SKM-1 (cell line): ENCODE measurements at regions not wholly inside any gene's neighbourhood (a gene's known extent, or its start where the extent isn't known, plus 50 kb on each side); places are given as distances from the start of the nearest gene placed in this dataset.

Experiments
- DNase-seq: peaks from one replicate; lab custom pipeline; 2025; ENCODE audit not compliant: unreplicated experiment; lab: John Stamatoyannopoulos, UW

DNA sequence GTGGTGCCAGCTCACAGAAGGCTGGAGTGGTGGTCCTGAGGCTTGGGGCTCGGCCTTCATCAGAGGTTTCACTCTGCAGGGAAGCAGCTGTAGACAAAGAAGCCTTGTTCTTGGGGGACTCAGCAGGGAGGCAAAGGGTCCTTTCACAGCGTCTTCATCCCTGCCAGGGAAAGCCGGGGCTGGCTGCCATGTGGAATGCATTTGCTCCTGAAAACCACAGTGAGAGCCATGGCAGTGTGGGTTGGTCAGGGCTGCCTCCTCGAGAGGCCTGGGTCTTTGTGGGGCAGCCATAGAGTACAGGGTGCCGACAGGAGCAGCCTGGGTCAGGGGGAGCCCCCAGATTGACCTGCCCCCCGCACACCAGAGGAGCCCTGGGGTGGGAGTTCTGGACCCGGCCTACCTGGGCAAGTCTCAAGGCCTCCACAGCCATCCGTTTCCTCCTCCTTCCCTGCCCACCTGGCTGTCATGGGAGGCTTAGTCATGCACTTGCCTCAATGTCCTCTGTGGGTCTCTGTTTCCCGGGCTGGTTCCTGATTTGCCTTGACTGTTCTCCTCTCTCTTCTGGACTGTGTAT, 144.0 kb downstream of the CDC5L start:
- DNase-seq = no peak

- no peak for DNase-seq
Observed at GRCh38 chr6:44533421-44533820, 145.9 kb downstream of the CDC5L start.

DNA sequence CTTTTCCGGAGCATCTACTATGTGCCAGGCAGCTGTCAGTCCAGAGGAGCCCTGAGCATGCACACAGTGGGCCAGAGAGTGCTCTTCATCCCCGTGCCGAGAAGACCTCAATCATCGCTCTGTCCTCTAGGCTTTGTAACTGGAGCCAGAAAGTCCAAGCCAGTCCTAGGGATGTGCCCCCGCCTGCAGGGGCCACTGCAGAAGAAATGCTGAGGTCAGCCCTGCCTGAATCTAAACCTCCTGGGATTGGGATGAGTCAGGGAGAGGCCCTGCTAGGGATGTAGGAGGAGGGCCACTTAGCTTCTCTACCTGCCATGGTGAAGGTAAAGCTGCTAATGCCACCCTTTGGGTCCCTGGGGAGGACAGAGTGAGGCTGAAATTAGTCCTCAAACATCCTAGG, 146.8 kb downstream of the CDC5L start:
- DNase-seq = no peak

GRCh38 chr6:44535446-44535845, 147.9 kb downstream of the CDC5L start:
- no peak for DNase-seq

DNA sequence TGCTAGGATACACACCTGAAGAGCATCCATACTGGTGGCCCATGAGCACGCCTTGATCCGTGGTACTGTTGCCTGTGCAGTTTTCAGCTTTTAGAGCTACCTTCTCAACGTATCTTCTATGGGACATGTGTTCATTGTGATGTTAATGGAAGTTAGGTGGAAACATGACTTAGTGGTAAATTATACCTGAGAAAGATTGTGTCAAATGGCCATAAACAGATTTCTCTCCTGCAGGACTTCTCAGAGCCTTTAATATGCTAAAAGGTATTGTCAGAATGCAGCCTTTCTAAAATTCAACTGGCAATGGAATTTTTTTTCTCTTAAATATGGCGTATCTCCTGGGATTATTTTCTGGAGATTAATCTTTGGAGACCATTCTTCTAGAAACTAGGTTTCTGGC, 148.5 kb downstream of the CDC5L start:
- DNase-seq = no peak

DNA sequence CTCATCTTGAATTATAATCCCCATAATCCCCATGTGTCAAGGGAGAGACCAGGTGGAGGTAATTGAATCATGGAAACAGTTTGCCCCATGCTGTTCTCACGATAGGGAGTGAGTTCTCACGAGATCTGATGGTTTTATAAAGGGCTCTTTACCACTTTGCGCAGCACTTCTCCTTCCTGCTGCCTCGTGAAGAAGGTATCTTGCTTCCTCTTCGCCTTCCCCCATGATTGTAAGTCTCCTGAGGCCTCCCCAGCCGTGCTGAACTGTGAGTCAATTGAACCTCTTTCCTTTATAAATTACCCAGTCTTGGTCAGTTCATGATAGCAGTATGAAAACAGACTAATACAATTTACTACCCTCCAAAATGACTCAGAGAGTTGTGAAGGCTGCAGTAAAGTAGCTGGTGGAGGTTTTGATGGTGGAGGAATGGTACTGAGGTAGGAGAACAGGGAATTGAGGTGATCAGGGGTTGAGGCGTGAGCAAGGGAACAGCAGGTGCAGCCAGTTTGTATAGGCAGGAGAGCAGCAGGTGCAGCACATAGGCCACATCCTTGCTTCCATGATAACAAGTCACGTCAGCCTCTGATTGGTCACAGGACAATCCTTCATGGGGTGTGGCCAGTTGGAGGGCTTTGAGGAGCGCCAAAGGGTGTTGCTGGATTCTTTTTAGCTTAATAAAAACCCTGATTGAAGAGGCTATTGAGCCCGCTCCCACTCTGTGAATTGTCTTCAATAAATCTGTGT, 150.0 kb downstream of the CDC5L start:
- no peak for DNase-seq

- DNase-seq = no peak
Observed at GRCh38 chr6:44538131-44538806, 150.8 kb downstream of the CDC5L start.

DNA sequence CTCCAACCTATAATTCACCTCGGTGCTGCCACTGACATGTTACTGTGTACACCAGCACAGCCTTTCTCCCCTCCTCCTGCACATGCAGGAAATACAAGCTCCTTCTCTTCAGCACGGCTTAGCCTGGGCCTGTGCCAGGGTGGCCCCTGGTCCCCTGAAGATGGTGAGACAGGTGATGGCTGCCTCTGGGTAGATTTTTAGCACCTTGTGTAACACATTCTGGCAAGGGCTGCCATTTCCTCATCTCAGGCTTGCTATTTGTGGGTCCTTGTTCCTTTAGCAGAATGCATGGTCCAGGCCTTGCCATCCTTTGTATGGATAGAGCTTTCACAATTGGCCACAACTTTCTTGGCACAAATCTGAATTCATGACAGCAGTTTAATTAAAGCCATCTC, 151.3 kb downstream of the CDC5L start:
- DNase-seq = no peak

- DNase-seq = no peak
Observed at GRCh38 chr6:44539701-44540355, 152.3 kb downstream of the CDC5L start.

- DNase-seq = no peak
Observed at GRCh38 chr6:44540881-44541280, 153.4 kb downstream of the CDC5L start.

- DNase-seq = no peak
Observed at GRCh38 chr6:44542401-44543116, 155.1 kb downstream of the CDC5L start.

DNA sequence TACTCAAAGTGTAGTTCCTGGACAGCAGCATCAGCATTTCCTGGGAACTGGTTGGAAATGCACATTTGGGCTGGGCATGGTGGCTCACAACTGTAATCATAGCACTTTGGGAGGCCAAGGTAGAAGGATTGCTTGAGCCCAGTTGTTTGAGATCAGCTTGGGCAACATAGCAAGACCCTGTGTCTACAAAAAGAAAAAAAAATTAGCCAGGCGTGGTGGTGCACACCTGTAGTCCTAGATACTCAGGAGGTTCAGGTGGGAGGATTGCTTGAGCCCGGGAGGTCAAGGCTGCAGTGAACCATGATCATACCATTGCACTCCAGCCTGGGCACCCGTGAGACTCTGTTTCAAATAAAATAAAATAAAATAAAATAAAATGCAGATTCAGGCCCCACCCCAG, 156.2 kb downstream of the CDC5L start:
- no peak for DNase-seq

DNA sequence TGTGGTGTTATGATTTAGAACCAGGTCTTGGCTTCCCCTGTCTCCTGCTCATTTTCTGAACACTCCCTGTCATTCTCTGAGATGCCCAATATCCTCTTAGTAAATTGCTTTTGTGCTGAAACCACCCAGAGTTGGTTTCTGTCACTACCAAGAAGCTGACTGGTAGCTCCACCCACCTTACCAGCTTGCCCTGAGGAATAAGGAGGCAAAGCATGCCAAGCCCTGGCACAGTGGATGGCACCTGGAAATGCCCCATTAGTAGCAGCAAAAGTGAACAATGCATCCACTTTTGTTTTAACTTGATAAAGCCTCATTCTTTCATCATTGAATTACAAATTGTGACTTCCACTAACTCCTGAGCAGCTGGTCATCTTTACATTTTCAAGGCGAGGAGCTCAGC, 157.7 kb downstream of the CDC5L start:
- DNase-seq = no peak

DNA sequence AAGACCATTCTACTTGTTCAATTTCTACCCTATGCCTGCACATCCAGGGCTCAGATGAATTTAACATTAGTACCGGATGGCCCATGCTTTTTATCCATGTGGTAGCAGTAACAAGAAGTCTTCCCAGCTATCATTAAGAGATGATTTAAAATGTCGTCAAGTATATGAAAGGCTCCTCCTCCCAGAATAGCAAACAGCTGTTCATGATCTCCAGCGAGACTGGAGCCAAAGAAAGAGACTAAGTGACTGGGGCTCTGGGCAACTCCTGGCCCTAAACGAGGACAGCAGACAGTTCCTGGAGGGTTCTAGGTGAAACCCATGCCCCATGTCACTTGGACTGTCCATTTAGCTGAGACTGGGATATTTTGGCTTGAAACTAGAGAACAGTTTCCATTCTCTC, 160.8 kb downstream of the CDC5L start:
- no peak for DNase-seq

GRCh38 chr6:44549516-44549915, 162.0 kb downstream of the CDC5L start:
- DNase-seq = no peak

DNA sequence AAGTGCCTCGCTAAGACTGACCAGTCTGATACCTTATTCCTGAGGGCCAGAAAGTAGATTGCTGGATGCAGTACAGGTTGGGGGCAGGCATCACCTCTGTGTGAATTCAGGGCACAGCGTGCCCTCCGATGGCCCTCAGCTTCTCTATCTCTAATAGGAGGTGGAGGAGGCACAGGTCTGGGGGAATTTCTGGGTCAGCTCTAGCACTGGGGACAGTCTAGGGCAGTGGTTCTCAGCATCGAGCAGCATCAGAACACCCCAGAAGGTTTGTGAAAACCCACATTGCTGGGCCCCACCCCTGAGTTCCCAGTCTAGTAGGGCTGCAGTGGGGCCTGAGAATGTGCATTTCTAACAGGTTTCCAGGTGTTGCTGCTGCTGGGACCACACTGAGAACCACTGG, 166.7 kb downstream of the CDC5L start:
- DNase-seq = no peak

DNA sequence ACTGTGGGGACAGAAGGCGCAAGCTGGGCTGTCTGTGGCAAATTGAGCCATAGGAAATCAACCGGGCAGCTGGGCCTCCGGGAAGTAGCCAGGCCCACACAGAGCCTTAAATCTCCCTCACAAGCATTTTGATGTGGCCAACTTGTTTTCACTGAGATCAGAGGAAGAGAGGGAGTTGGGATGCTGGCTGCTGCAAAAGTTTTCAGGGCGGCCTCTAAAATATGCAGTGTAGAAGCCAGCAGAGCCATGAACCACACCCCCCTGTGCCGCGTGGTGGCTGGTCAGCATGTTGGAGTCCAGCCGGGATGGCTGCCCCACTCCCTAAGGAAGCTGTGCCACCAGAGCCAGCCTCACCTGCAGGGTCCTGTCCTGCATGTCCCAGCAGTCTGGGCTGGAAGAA, 167.4 kb downstream of the CDC5L start:
- DNase-seq = no peak

GRCh38 chr6:44556046-44556445, 168.5 kb downstream of the CDC5L start:
- no peak for DNase-seq

GRCh38 chr6:44558024-44558831, 170.7 kb downstream of the CDC5L start:
- no peak for DNase-seq

DNA sequence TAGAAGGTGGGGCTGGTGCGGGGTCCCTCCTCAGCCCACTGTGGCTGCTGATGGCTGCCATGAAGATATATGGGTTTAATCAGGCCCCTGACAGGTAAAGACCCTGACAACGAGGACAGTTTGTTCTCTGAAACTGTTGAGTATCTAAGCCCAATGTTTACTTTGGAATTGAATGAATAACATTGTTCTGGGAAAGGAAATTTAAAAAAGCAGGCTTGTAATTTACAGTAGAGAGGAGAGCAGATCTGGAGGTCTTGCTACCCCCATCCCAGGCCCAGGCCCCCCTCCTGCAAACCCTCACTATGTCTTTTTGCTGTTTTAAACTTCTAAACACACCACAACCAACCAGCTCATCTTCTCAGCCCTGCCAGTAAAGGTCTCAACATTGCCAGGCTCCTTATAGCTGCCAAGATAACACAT, 171.3 kb downstream of the CDC5L start:
- no peak for DNase-seq
